ENCODE measurements at regions not wholly inside any gene's neighbourhood (a gene's known extent, or its start where the extent isn't known, plus 50 kb on each side); places are given as distances from the start of the nearest gene placed in this dataset.

DNA sequence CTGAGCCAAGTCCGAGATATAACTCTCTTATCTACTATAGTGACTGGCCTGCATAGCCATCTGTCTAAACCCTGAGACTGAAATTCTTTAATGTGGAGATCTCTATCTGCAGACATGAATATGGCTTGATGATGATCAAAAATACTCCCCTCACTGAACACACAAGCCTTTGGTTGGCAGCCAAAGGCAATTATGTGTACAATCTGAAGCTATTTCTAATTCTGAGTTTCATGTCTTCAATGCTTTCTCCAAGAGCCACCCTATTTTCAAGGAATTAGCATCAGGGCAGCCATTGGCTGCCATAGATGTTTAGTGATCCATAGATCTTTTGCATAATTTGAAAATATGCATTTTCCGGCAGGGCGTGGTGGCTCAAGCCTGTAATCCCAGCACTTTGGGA lies 168.2 kb downstream of the TGFB2 start:
- TF ChIP-seq POLR2AphosphoS5 (IDR thresholded peaks at IDR 0.05) (no peak), POLR2A (IDR thresholded peaks at IDR 0.05) (no peak)
- TF ChIP-seq, protein P1, sequence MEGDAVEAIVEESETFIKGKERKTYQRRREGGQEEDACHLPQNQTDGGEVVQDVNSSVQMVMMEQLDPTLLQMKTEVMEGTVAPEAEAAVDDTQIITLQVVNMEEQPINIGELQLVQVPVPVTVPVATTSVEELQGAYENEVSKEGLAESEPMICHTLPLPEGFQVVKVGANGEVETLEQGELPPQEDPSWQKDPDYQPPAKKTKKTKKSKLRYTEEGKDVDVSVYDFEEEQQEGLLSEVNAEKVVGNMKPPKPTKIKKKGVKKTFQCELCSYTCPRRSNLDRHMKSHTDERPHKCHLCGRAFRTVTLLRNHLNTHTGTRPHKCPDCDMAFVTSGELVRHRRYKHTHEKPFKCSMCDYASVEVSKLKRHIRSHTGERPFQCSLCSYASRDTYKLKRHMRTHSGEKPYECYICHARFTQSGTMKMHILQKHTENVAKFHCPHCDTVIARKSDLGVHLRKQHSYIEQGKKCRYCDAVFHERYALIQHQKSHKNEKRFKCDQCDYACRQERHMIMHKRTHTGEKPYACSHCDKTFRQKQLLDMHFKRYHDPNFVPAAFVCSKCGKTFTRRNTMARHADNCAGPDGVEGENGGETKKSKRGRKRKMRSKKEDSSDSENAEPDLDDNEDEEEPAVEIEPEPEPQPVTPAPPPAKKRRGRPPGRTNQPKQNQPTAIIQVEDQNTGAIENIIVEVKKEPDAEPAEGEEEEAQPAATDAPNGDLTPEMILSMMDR (IDR thresholded peaks at IDR 0.05) = no peak
